Neutrophil (primary cell): ENCODE measurements at regions not wholly inside any gene's neighbourhood (a gene's known extent, or its start where the extent isn't known, plus 50 kb on each side); places are given as distances from the start of the nearest gene placed in this dataset.

Experiments
- H3K27ac ChIP-seq: fragments of 200-600 bp; sonication (generic); 2 replicates; pipeline ENCODE4 v1.5.1; 2016; ENCODE audit warnings: mild to moderate bottlenecking, moderate library complexity
- H3K27me3 ChIP-seq: fragments of 200-600 bp; sonication (generic); 2 replicates; pipeline ENCODE4 v1.6.0; 2016; ENCODE audit warnings: mild to moderate bottlenecking
- H3K36me3 ChIP-seq: fragments of 200-600 bp; sonication (generic); 2 replicates; pipeline ENCODE4 v1.5.1; 2017
- H3K4me1 ChIP-seq, 2 experiments: fragments of 200-600 bp in 1 of 2; sonication (generic) in 1 of 2; 1 replicate in 1 of 2; 2 replicates in 1 of 2; pipeline versions ENCODE4 v1.5.1 to v1.6.1; 2013 to 2016; ENCODE audit warnings: low read depth in 1 of 2, low read length in 1 of 2, mild to moderate bottlenecking in 1 of 2, moderate library complexity in 1 of 2; ENCODE audit not compliant: control insufficient read depth in 1 of 2, insufficient read depth in 1 of 2
- H3K4me3 ChIP-seq, 2 experiments: fragments of 200-600 bp in 1 of 2; sonication (generic) in 1 of 2; 1 replicate in 1 of 2; 2 replicates in 1 of 2; pipeline ENCODE4 v1.5.1; 2013 to 2016; ENCODE audit warnings: low read depth in 1 of 2, low read length in 1 of 2, mild to moderate bottlenecking in 1 of 2, moderate library complexity in 1 of 2
- H3K9me3 ChIP-seq: fragments of 200-600 bp; sonication (generic); 2 replicates; pipeline ENCODE4 v1.5.1; 2016
- TF ChIP-seq, protein P1 (sequence below): fragments of 200-600 bp; sonication (generic); IDR thresholded peaks from 2 replicates; pipeline ENCODE4 v1.5.1; 2016; ENCODE audit warnings: antibody characterized with exemption

DNA sequence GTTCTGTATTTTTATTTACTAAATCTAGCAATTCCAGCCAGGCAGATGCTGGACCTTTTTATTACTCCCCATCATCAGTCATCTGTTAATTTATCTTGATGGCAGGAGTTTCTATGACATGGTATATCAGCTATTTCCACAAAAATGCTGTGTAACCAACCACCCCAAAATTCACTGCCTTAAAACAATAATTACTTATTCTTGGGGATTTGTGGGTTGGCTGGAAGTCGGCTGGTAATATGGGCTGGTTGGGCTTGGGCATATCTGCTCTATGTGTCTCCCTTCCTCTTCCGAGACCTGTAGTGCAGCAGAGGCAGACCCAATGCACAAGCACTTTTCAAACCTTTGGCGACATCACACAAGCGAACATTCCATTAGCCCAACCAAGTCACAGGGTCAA, 92.1 kb upstream of the UBE2E1 start:
- H3K27me3 ChIP-seq = no peaks in the 10 kb centered on the region
- no peak overlapping the region for H3K4me3 ChIP-seq
- H3K27ac ChIP-seq = no peak overlapping the region
- H3K36me3 ChIP-seq = no peaks in the 10 kb centered on the region
- TF ChIP-seq, protein P1, sequence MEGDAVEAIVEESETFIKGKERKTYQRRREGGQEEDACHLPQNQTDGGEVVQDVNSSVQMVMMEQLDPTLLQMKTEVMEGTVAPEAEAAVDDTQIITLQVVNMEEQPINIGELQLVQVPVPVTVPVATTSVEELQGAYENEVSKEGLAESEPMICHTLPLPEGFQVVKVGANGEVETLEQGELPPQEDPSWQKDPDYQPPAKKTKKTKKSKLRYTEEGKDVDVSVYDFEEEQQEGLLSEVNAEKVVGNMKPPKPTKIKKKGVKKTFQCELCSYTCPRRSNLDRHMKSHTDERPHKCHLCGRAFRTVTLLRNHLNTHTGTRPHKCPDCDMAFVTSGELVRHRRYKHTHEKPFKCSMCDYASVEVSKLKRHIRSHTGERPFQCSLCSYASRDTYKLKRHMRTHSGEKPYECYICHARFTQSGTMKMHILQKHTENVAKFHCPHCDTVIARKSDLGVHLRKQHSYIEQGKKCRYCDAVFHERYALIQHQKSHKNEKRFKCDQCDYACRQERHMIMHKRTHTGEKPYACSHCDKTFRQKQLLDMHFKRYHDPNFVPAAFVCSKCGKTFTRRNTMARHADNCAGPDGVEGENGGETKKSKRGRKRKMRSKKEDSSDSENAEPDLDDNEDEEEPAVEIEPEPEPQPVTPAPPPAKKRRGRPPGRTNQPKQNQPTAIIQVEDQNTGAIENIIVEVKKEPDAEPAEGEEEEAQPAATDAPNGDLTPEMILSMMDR = no peak
- no peaks in the 10 kb centered on the region for H3K4me1 ChIP-seq
- no peaks in the 10 kb centered on the region for H3K9me3 ChIP-seq

DNA sequence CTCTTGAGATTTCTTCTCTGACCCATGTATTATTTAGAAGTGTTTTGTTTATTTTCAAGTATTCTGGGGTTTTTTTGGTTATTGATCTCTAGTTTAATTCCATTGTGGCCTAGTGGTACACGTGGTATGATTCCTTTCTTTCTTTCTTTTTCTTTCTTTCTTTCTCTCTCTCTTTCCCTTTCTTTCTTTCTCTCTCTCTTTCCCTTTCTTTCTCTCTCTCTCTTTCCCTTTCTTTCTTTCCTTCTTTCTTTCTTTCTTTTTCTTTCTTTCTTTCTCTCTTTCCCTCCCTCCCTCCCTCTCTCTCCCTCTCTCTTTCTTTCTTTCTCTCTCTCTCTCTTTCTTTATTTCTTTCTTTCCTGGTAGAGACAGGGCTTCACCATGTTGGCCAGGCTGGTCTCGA, 85.7 kb upstream of the UBE2E1 start:
- Histone ChIP-seq H3K27me3 (no peaks in the 10 kb centered on the region), H3K4me1 (no peaks in the 10 kb centered on the region), H3K27ac (no peak overlapping the region), H3K9me3 (no peaks in the 10 kb centered on the region), H3K36me3 (no peaks in the 10 kb centered on the region), H3K4me3 (no peak overlapping the region)
- TF ChIP-seq, protein P1 = no peak

DNA sequence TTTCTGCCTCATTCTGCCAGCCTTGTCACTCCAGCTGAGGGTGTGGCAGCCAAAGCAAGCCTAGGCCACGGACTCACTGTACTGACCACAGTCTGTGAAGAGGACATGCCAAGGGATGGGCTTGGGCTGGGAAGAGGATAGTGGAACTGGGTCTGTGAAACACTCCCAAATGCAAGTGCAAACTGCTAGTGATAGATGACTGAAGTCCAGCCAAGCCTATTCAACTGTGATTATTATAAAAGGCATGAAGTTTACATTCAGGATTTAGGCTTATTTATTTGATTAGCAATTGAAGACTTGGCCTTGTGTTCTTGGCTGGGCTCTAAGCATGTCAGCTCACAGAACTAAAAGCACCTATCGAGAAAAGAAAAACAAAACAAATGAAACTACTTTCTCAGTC, 84.9 kb upstream of the UBE2E1 start:
- Histone ChIP-seq H3K4me3 (no peak overlapping the region), H3K4me1 (no peaks in the 10 kb centered on the region), H3K27me3 (no peaks in the 10 kb centered on the region), H3K36me3 (no peaks in the 10 kb centered on the region), H3K27ac (no peak overlapping the region), H3K9me3 (no peaks in the 10 kb centered on the region)
- TF ChIP-seq, protein P1 = no peak

DNA sequence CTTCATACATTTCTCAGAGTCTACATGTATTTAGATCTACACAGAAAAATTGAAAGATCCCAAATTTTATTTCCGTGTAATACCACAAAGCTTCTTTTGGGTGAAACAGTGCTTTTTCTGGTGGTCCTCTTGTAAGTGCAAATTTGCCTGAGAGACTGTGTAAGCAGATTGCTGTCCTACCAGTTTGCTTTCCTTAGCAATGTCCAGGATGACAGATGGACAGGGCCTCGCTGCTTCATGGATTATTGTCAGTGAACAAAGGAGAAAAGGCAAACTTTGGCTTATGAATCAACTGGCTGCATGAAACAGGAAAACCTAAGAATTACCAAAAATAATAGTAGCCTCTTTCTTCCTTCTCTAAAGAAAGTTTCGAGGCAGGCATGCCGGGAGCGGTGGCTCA, 82.6 kb upstream of the UBE2E1 start:
- TF ChIP-seq, protein P1 = no peak
- Histone ChIP-seq H3K4me1 (no peaks in the 10 kb centered on the region), H3K27me3 (no peaks in the 10 kb centered on the region), H3K36me3 (no peaks in the 10 kb centered on the region), H3K4me3 (no peak overlapping the region), H3K27ac (no peak overlapping the region), H3K9me3 (no peaks in the 10 kb centered on the region)

DNA sequence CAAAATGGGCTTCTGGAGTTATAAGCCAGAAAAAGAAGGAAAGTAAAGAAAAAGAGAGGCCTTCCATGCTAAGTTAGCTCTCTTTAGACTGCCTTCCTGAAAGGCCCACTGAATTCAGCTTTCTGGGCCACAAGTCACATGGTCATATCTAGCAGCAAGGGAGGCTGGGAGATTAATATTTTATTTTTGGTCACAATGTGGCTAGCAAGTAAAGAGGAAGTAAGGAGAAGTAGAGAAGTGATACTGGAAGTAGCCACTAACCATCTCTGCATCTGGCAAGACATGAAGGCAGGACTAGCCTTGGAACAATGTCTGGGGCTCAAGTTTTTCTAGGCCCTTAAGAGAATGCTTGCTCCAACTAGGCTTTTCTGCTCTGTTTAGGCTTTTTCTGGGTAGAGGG, 81.8 kb upstream of the UBE2E1 start:
- Histone ChIP-seq H3K9me3 (no peaks in the 10 kb centered on the region), H3K4me3 (no peak overlapping the region), H3K36me3 (no peaks in the 10 kb centered on the region), H3K27ac (no peak overlapping the region), H3K27me3 (no peaks in the 10 kb centered on the region), H3K4me1 (no peaks in the 10 kb centered on the region)
- TF ChIP-seq, protein P1 = no peak
